ENCODE measurements at regions not wholly inside any gene's neighbourhood (a gene's known extent, or its start where the extent isn't known, plus 50 kb on each side); places are given as distances from the start of the nearest gene placed in this dataset.

GRCh38 chr21:22235866-22236590 is 1237.8 kb downstream of the NCAM2 start:
- no peaks in the 10 kb centered on the region for H3K36me3 ChIP-seq (ENCODE audit: insufficient read depth, low read length)
- Mint-ChIP-seq H3K4me3 (ENCODE audit: unreplicated experiment) (no peak overlapping the region), H3K9me3 (ENCODE audit: unreplicated experiment) (peaks cover 4% of the 10 kb centered on the region), H3K27ac (ENCODE audit: unreplicated experiment) (no peak overlapping the region), H3K36me3 (ENCODE audit: low read depth, unreplicated experiment) (no peaks in the 10 kb centered on the region), H3K4me1 (ENCODE audit: low read depth, unreplicated experiment) (peaks cover 3% of the 10 kb centered on the region), H3K27me3 (ENCODE audit: low read depth, unreplicated experiment) (no peaks in the 10 kb centered on the region)
- no peak overlapping the region for H3K9ac ChIP-seq (ENCODE audit: low read length)
- DNase-seq (ENCODE audit: low read depth) = no peak
- no peak overlapping the region for H2AFZ ChIP-seq (ENCODE audit: low read depth, low read length)
- H3K27me3 ChIP-seq (ENCODE audit: insufficient read depth, low read length) = no peaks in the 10 kb centered on the region
- no peaks in the 10 kb centered on the region for H3K79me2 ChIP-seq (ENCODE audit: insufficient read depth, low read length)
- peaks cover 8% of the 10 kb centered on the region for H3K9me3 ChIP-seq (ENCODE audit: insufficient read depth, low read depth, low read length)
- H3K27ac ChIP-seq (ENCODE audit: low read depth, low read length) = no peak overlapping the region
- no peak overlapping the region for H3K4me3 ChIP-seq (ENCODE audit: insufficient read depth, low read depth, low read length)
- no peak overlapping the region for H3K4me2 ChIP-seq (ENCODE audit: low read length)
- H3K4me1 ChIP-seq (ENCODE audit: insufficient read depth, low read length) = no peaks in the 10 kb centered on the region
- H4K20me1 ChIP-seq (ENCODE audit: insufficient read depth, low read length) = no peaks in the 10 kb centered on the region
- TF ChIP-seq CTCF (IDR thresholded peaks at IDR 0.05; ENCODE audit: insufficient read depth, low read depth, low read length) (no peak), EZH2 (IDR thresholded peaks at IDR 0.05; ENCODE audit: insufficient read depth, low read length) (no peak)
- FAIRE-seq = no peak

- Mint-ChIP-seq H3K27me3 (ENCODE audit: low read depth, unreplicated experiment) (no peaks in the 10 kb centered on the region), H3K4me3 (ENCODE audit: unreplicated experiment) (no peak overlapping the region), H3K4me1 (ENCODE audit: low read depth, unreplicated experiment) (no peaks in the 10 kb centered on the region), H3K36me3 (ENCODE audit: low read depth, unreplicated experiment) (no peaks in the 10 kb centered on the region), H3K9me3 (ENCODE audit: unreplicated experiment) (no peaks in the 10 kb centered on the region), H3K27ac (ENCODE audit: unreplicated experiment) (no peak overlapping the region)
- Histone ChIP-seq H3K4me1 (ENCODE audit: insufficient read depth, low read length) (no peaks in the 10 kb centered on the region), H3K4me3 (ENCODE audit: insufficient read depth, low read depth, low read length) (no peak overlapping the region), H2AFZ (ENCODE audit: low read depth, low read length) (no peak overlapping the region), H4K20me1 (ENCODE audit: insufficient read depth, low read length) (no peaks in the 10 kb centered on the region), H3K36me3 (ENCODE audit: insufficient read depth, low read length) (no peaks in the 10 kb centered on the region), H3K9ac (ENCODE audit: low read length) (no peak overlapping the region), H3K27me3 (ENCODE audit: insufficient read depth, low read length) (no peaks in the 10 kb centered on the region), H3K79me2 (ENCODE audit: insufficient read depth, low read length) (no peaks in the 10 kb centered on the region), H3K9me3 (ENCODE audit: insufficient read depth, low read depth, low read length) (no peaks in the 10 kb centered on the region), H3K27ac (ENCODE audit: low read depth, low read length) (no peak overlapping the region), H3K4me2 (ENCODE audit: low read length) (no peak overlapping the region)
- TF ChIP-seq EZH2 (IDR thresholded peaks at IDR 0.05; ENCODE audit: insufficient read depth, low read length) (no peak), CTCF (IDR thresholded peaks at IDR 0.05; ENCODE audit: insufficient read depth, low read depth, low read length) (no peak)
- no peak for DNase-seq (ENCODE audit: low read depth)
- FAIRE-seq = no peak
Measured at GRCh38 chr21:22244516-22244915, 1246.3 kb downstream of the NCAM2 start.

- H3K4me2 ChIP-seq (ENCODE audit: low read length) = no peak overlapping the region
- H3K27ac Mint-ChIP-seq (ENCODE audit: unreplicated experiment) = no peak overlapping the region
- no peak overlapping the region for H3K9ac ChIP-seq (ENCODE audit: low read length)
- no peaks in the 10 kb centered on the region for H3K4me1 ChIP-seq (ENCODE audit: insufficient read depth, low read length)
- no peaks in the 10 kb centered on the region for H3K36me3 Mint-ChIP-seq (ENCODE audit: low read depth, unreplicated experiment)
- H3K9me3 ChIP-seq (ENCODE audit: insufficient read depth, low read depth, low read length) = no peaks in the 10 kb centered on the region
- H4K20me1 ChIP-seq (ENCODE audit: insufficient read depth, low read length) = no peaks in the 10 kb centered on the region
- H3K27me3 Mint-ChIP-seq (ENCODE audit: low read depth, unreplicated experiment) = no peaks in the 10 kb centered on the region
- no peak for TF ChIP-seq CTCF (IDR thresholded peaks at IDR 0.05; ENCODE audit: insufficient read depth, low read depth, low read length)
- no peak for TF ChIP-seq EZH2 (IDR thresholded peaks at IDR 0.05; ENCODE audit: insufficient read depth, low read length)
- H3K4me3 Mint-ChIP-seq (ENCODE audit: unreplicated experiment) = no peak overlapping the region
- no peak overlapping the region for H3K27ac ChIP-seq (ENCODE audit: low read depth, low read length)
- H3K27me3 ChIP-seq (ENCODE audit: insufficient read depth, low read length) = no peaks in the 10 kb centered on the region
- no peak overlapping the region for H3K4me3 ChIP-seq (ENCODE audit: insufficient read depth, low read depth, low read length)
- H3K9me3 Mint-ChIP-seq (ENCODE audit: unreplicated experiment) = no peaks in the 10 kb centered on the region
- DNase-seq (ENCODE audit: low read depth) = no peak
- no peaks in the 10 kb centered on the region for H3K36me3 ChIP-seq (ENCODE audit: insufficient read depth, low read length)
- no peaks in the 10 kb centered on the region for H3K79me2 ChIP-seq (ENCODE audit: insufficient read depth, low read length)
- no peak for FAIRE-seq
- H3K4me1 Mint-ChIP-seq (ENCODE audit: low read depth, unreplicated experiment) = no peaks in the 10 kb centered on the region
- H2AFZ ChIP-seq (ENCODE audit: low read depth, low read length) = no peak overlapping the region
Measured at GRCh38 chr21:22250355-22250754, 1252.1 kb downstream of the NCAM2 start.

All from astrocyte (in vitro differentiated cells and primary cell).